22Rv1 (cell line): ENCODE measurements at regions not wholly inside any gene's neighbourhood (a gene's known extent, or its start where the extent isn't known, plus 50 kb on each side); places are given as distances from the start of the nearest gene placed in this dataset.

Experiments used
- H3K27ac ChIP-seq: fragments of 450-650 bp; 2 replicates; pipeline ENCODE4 v1.5.1; 2017
- CTCF ChIP-seq: fragments of 450-650 bp; IDR thresholded peaks from 2 replicates; pipeline ENCODE4 v1.5.1; 2017; ENCODE audit warnings: mild to moderate bottlenecking
- ZFX ChIP-seq: fragments of 450-650 bp; IDR thresholded peaks from 2 replicates; pipeline ENCODE4 v1.6.1; 2017; ENCODE audit warnings: antibody characterized with exemption, borderline replicate concordance

- no peak overlapping the region for H3K27ac ChIP-seq
- TF ChIP-seq ZFX (no peak), CTCF (no peak)
Observed at GRCh38 chr2:8628179-8628865, 53.5 kb upstream of the ID2 start.

- no peak overlapping the region for H3K27ac ChIP-seq
- TF ChIP-seq CTCF, result no peak
- TF ChIP-seq ZFX, result no peak
Observed at GRCh38 chr2:8628866-8629209, 53.0 kb upstream of the ID2 start.

- H3K27ac ChIP-seq, result no peak overlapping the region
- TF ChIP-seq CTCF (no peak), ZFX (no peak)
Observed at GRCh38 chr2:8629402-8629801, 52.5 kb upstream of the ID2 start.

- H3K27ac ChIP-seq, result no peak overlapping the region
- no peak for TF ChIP-seq CTCF
- TF ChIP-seq ZFX, result no peak
Observed at GRCh38 chr2:8630676-8631464, 51.0 kb upstream of the ID2 start.

- no peak for TF ChIP-seq ZFX
- H3K27ac ChIP-seq, result no peak overlapping the region
Observed at GRCh38 chr2:8631465-8632005, 50.3 kb upstream of the ID2 start.
